Vagina (tissue), 2 donors: ENCODE measurements at regions not wholly inside any gene's neighbourhood (a gene's known extent, or its start where the extent isn't known, plus 50 kb on each side); places are given as distances from the start of the nearest gene placed in this dataset.

Experiments used
- CTCF ChIP-seq, 3 experiments: fragments of 450-650 bp in 2 of 3; fragments of 200-600 bp in 1 of 3; sonication (generic) in 1 of 3; IDR thresholded peaks; one replicate each; pipeline ENCODE4 v1.5.1; 2017 to 2019; ENCODE audit warnings: antibody characterized with exemption in 3 of 3, mild to moderate bottlenecking in 2 of 3, moderate library complexity in 2 of 3
- POLR2A ChIP-seq, 2 donors: fragments of 450-650 bp; IDR thresholded peaks; one replicate each; pipeline ENCODE4 v1.6.1; 2017; ENCODE audit warnings: antibody characterized with exemption in 2 of 2, mild to moderate bottlenecking in 2 of 2, moderate library complexity in 2 of 2
- POLR2AphosphoS5 ChIP-seq, 2 donors: sonication (generic); formaldehyde crosslinking; IDR thresholded peaks; one replicate each; pipeline ENCODE4 v1.9.0; 2017; ENCODE audit warnings: antibody characterized with exemption in 2 of 2, mild to moderate bottlenecking in 2 of 2, low read depth in 1 of 2; ENCODE audit not compliant: insufficient read depth in 1 of 2

GRCh38 chr12:46983393-46983793, 96.0 kb upstream of the PCED1B start:
- TF ChIP-seq POLR2A (IDR thresholded peaks at IDR 0.05) (no peak), CTCF (IDR thresholded peaks at IDR 0.05) (no peak), POLR2AphosphoS5 (IDR thresholded peaks at IDR 0.05; ENCODE audit: insufficient read depth in 1 of 2, low read depth in 1 of 2) (no peak)
